K562 (cell line): ENCODE measurements at regions not wholly inside any gene's neighbourhood (a gene's known extent, or its start where the extent isn't known, plus 50 kb on each side); places are given as distances from the start of the nearest gene placed in this dataset.

Source experiments
- ATAC-seq: fragments of 200-7000 bp; cut with Tn5 transposase; 3 replicates; pipeline ENCODE4 v1.9.1; 2020; ENCODE audit warnings: moderate library complexity
- BruUV-seq: library from RNA; stranded (reverse); fragments of 400-500 nt; replicated peaks from 2 replicates; lab custom pipeline; 2021; lab: Mats Ljungman, UMichigan
- CTCF ChIA-PET: fragments of 300-600 bp; formaldehyde crosslinking; extraction: SDS; loops from one replicate; lab custom pipeline; 2021; ENCODE audit warnings: low intra/inter-chr PET ratio; lab: Yijun Ruan, JAX
- POLR2A ChIA-PET: fragments of 300-600, 350-650 bp; sonication (Branson Sonifier 250); formaldehyde crosslinking; extraction: SDS; loops from one replicate; lab custom pipeline; 2021; ENCODE audit warnings: antibody characterized with exemption, inconsistent platforms; lab: Yijun Ruan, JAX
- DNase-seq, 4 experiments: peaks; one replicate each; pipeline versions ENCODE4 v3.0.0 to v3.0.0-alpha.2; 2011 to 2018; ENCODE audit warnings: low spot score in 3 of 4, mixed read lengths in 3 of 4; ENCODE audit errors: extremely low read depth in 1 of 4
- FAIRE-seq: peaks from 2 replicates; lab custom pipeline; 2011; peaks lifted over from hg19 to GRCh38; lab: Jason Lieb, UNC
- H2AFZ ChIP-seq: 2 replicates; pipeline ENCODE4 v1.6.0; 2011; ENCODE audit warnings: low read depth, low read length, control low read depth, inconsistent platforms
- H3K27ac ChIP-seq: fragments of 200-600 bp; 3 replicates; pipeline ENCODE4 v1.8.0; 2011; ENCODE audit warnings: low read depth, mild to moderate bottlenecking, control low read depth, inconsistent platforms, low read length, moderate library complexity, mixed read lengths; ENCODE audit errors: extremely low read depth
- H3K27me3 ChIP-seq, 2 experiments: fragments of 300-600 bp in 1 of 2; 2 replicates in 1 of 2; 3 replicates in 1 of 2; pipeline versions ENCODE4 v1.6.0 to v1.8.0; 2011; ENCODE audit warnings: inconsistent platforms in 2 of 2, low read length in 2 of 2, mild to moderate bottlenecking in 1 of 2, mixed read lengths in 1 of 2, moderate library complexity in 1 of 2; ENCODE audit not compliant: control insufficient read depth in 2 of 2, insufficient read depth in 2 of 2
- H3K36me3 ChIP-seq: fragments of 300-600 bp; 3 replicates; pipeline ENCODE4 v1.8.0; 2011; ENCODE audit warnings: mild to moderate bottlenecking, low read length, inconsistent platforms; ENCODE audit not compliant: control insufficient read depth, insufficient read depth
- H3K4me1 ChIP-seq, 2 experiments: fragments of 200-600 bp in 1 of 2; replicated peaks in 1 of 2; 2 replicates in 1 of 2; 3 replicates in 1 of 2; pipeline versions ENCODE4 v1.5.1 to v1.8.0; 2011; ENCODE audit warnings: inconsistent platforms in 2 of 2, low read length in 2 of 2, mild to moderate bottlenecking in 1 of 2, mixed read lengths in 1 of 2, moderate library complexity in 1 of 2; ENCODE audit not compliant: control insufficient read depth in 2 of 2, insufficient read depth in 2 of 2
- H3K4me2 ChIP-seq: 2 replicates; pipeline ENCODE4 v1.6.1; 2011; ENCODE audit warnings: low read length, control low read depth, inconsistent platforms, mixed read lengths; ENCODE audit not compliant: insufficient read depth
- H3K4me3 ChIP-seq: fragments of 200-600 bp; sonication (generic), shearing (Covaris generic); 2 replicates; pipeline ENCODE4 v1.5.1; 2016; ENCODE audit warnings: control low read depth, inconsistent platforms
- H3K79me2 ChIP-seq: fragments of 200-600 bp; 3 replicates; pipeline ENCODE4 v1.8.0; 2011; ENCODE audit warnings: low read length, inconsistent platforms; ENCODE audit not compliant: control insufficient read depth, insufficient read depth
- H3K9ac ChIP-seq, 2 experiments: 2 replicates each; pipeline versions ENCODE4 v1.6.0 to v1.6.1; 2011; ENCODE audit warnings: low read depth in 2 of 2, low read length in 2 of 2, control low read depth in 1 of 2, inconsistent platforms in 1 of 2, mild to moderate bottlenecking in 1 of 2, mixed read lengths in 1 of 2; ENCODE audit not compliant: insufficient read depth in 1 of 2
- H3K9me1 ChIP-seq: one replicate; pipeline ENCODE4 v1.6.0; 2011; ENCODE audit warnings: inconsistent platforms, mild to moderate bottlenecking, low read length, moderate library complexity; ENCODE audit not compliant: control insufficient read depth, insufficient read depth
- H3K9me3 ChIP-seq: replicated peaks from 2 replicates; pipeline ENCODE4 v1.5.1; 2011; ENCODE audit warnings: low read depth, low read length, inconsistent platforms; ENCODE audit not compliant: control insufficient read depth, insufficient read depth
- H4K20me1 ChIP-seq: replicated peaks from 2 replicates; pipeline ENCODE4 v1.6.1; 2011; ENCODE audit warnings: low read length, inconsistent platforms, mixed read lengths; ENCODE audit not compliant: control insufficient read depth, insufficient read depth
- DEAF1 ChIP-seq: fragments of 450-650 bp; formaldehyde crosslinking; IDR thresholded peaks from 2 replicates; pipeline ENCODE4 v1.4.0; 2020; ENCODE audit warnings: mild to moderate bottlenecking, moderate library complexity
- RAD21 ChIP-seq, 2 experiments: fragments of 250-450 bp in 1 of 2; fragments of 450-650 bp in 1 of 2; sonication (Bioruptor Pico) in 1 of 2; formaldehyde crosslinking in 1 of 2; IDR thresholded peaks in 1 of 2; conservative IDR thresholded peaks in 1 of 2; 2 replicates each; pipeline versions ENCODE4 v1.4.0 to v1.8.0; 2020 to 2022; ENCODE audit warnings: mild to moderate bottlenecking in 2 of 2, moderate library complexity in 1 of 2
- ZNF436 ChIP-seq: fragments of 250-450, 450-650 bp; sonication (Bioruptor Pico); formaldehyde crosslinking; IDR thresholded peaks from 2 replicates; pipeline ENCODE4 v1.7.0; 2020; ENCODE audit warnings: mild to moderate bottlenecking
- ZNF696 ChIP-seq: fragments of 250-450 bp; sonication (Bioruptor Pico); conservative IDR thresholded peaks from 2 replicates; pipeline ENCODE4 v1.4.0; 2020; ENCODE audit warnings: mild to moderate bottlenecking, moderate library complexity
- WGBS: fragments of 100-300 bp; shearing (Covaris generic); methylation state at CpG from one replicate; pipeline ENCODE4 v1.1.6; 2016; ENCODE audit warnings: low coverage, mixed read lengths; ENCODE audit not compliant: insufficient coverage; ENCODE audit errors: missing lambda C conversion rate; 5-methylcytosine and 5-hydroxymethylcytosine counted together
- in situ Hi-C: fragments of 300-500 bp; cut with MboI; formaldehyde crosslinking; loops from 4 replicates; pipeline ENCODE4 v1.15.0; 2018; ENCODE audit warnings: inconsistent platforms, mixed read lengths
- intact Hi-C: fragments of 100-400 bp; cut with micrococcal nuclease; formaldehyde crosslinking; loops from 2 replicates; pipeline ENCODE4 v1.14.2; 2022
- TF ChIP-seq, protein P1 (sequence below), 3 experiments: IDR thresholded peaks in 2 of 3; conservative IDR thresholded peaks in 1 of 3; 2 replicates each; pipeline ENCODE4 v1.5.1; 2011 to 2012; ENCODE audit warnings: low read length in 3 of 3, mild to moderate bottlenecking in 3 of 3, control low read depth in 2 of 3, improper control_type of control experiment in 1 of 3, inconsistent platforms in 1 of 3, low read depth in 1 of 3, mixed read lengths in 1 of 3, moderate library complexity in 1 of 3; ENCODE audit not compliant: insufficient read depth in 2 of 3
- TF ChIP-seq, protein P2 (sequence below), 2 experiments: fragments of 450-650 bp; formaldehyde crosslinking in 1 of 2; IDR thresholded peaks; 2 replicates each; pipeline versions ENCODE4 v1.4.0 to v1.6.1; 2014 to 2020; ENCODE audit warnings: mild to moderate bottlenecking in 2 of 2, borderline replicate concordance in 1 of 2, low read depth in 1 of 2

DNA sequence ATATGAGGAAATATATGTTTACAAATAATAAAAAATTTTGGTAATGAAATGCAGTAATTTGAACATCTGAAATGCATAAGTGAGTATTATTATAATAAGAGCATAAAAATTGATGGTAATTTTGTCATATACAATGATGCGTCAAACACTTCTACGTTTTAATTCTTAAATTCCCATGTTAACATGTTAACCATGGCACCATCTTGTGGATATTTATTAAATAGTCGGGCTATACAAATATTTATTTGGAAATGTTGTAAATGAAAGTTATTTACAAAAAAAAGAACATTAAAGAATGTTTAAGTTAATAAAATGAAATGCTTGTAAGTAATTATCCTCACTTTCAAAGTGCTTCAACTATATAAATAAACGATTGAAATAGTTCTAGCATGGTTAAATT is 57.2 kb upstream of the C1orf185 start:
- in situ Hi-C loops (no loop called here), intact Hi-C loops (loop anchor here (1.0 to 5.0 kb wide), 4 partner anchors 68 to 270 kb away; no protein-coding TSS in a partner anchor)
- no peaks in the 10 kb centered on the region for H4K20me1 ChIP-seq
- WGBS: 8% methylated on average over 4 of the region's 4 CpGs
- H3K4me1 ChIP-seq: no peaks in the 10 kb centered on the region
- H3K4me2 ChIP-seq: no peak overlapping the region
- CTCF ChIA-PET: interaction anchor here (0.9 to 2.4 kb wide), 3 partner anchors 116 to 270 kb away, joined by 3 to 16 read pairs (median 10); no protein-coding TSS in a partner anchor
- no peak overlapping the region for H2AFZ ChIP-seq
- H3K9ac ChIP-seq: no peak overlapping the region
- H3K79me2 ChIP-seq: no peaks in the 10 kb centered on the region
- H3K9me3 ChIP-seq: no peaks in the 10 kb centered on the region
- ATAC-seq (peak; percentile 65; the same call in 2 of the 3 replicates), FAIRE-seq (peak; percentile 15), DNase-seq (peak in 2 of 4 experiments; percentile 17 to 21)
- no peaks in the 10 kb centered on the region for H3K36me3 ChIP-seq
- no peaks in the 10 kb centered on the region for H3K27me3 ChIP-seq
- no peaks in the 10 kb centered on the region for H3K9me1 ChIP-seq
- no TSS peak for BruUV-seq
- POLR2A ChIA-PET: interaction anchor here (0.6 to 0.7 kb wide), 2 partner anchors 75 to 145 kb away, joined by 3 to 4 read pairs; partner anchors contain the start of gene CDKN2C
- H3K27ac ChIP-seq: no peak overlapping the region
- no peak overlapping the region for H3K4me3 ChIP-seq
- peak; percentile 60 for TF ChIP-seq DEAF1
- TF ChIP-seq ZNF436 (CRISPR knock-in tag): no peak
- peak; percentile 71 to 76 for TF ChIP-seq RAD21 (CRISPR knock-in tag; conservative IDR thresholded peaks at IDR 0.05 in 1 of 2, IDR thresholded peaks at IDR 0.05 in 1 of 2)
- TF ChIP-seq, protein P1, sequence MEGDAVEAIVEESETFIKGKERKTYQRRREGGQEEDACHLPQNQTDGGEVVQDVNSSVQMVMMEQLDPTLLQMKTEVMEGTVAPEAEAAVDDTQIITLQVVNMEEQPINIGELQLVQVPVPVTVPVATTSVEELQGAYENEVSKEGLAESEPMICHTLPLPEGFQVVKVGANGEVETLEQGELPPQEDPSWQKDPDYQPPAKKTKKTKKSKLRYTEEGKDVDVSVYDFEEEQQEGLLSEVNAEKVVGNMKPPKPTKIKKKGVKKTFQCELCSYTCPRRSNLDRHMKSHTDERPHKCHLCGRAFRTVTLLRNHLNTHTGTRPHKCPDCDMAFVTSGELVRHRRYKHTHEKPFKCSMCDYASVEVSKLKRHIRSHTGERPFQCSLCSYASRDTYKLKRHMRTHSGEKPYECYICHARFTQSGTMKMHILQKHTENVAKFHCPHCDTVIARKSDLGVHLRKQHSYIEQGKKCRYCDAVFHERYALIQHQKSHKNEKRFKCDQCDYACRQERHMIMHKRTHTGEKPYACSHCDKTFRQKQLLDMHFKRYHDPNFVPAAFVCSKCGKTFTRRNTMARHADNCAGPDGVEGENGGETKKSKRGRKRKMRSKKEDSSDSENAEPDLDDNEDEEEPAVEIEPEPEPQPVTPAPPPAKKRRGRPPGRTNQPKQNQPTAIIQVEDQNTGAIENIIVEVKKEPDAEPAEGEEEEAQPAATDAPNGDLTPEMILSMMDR (IDR thresholded peaks at IDR 0.05 in 2 of 3, conservative IDR thresholded peaks at IDR 0.05 in 1 of 3; ENCODE audit: insufficient read depth in 2 of 3, low read depth in 1 of 3, low read length in 3 of 3): peak; percentile 10 to 76 (median 26); a peak in 3 of 6 replicates
- no peak for TF ChIP-seq ZNF696 (CRISPR knock-in tag)
- TF ChIP-seq, protein P2, sequence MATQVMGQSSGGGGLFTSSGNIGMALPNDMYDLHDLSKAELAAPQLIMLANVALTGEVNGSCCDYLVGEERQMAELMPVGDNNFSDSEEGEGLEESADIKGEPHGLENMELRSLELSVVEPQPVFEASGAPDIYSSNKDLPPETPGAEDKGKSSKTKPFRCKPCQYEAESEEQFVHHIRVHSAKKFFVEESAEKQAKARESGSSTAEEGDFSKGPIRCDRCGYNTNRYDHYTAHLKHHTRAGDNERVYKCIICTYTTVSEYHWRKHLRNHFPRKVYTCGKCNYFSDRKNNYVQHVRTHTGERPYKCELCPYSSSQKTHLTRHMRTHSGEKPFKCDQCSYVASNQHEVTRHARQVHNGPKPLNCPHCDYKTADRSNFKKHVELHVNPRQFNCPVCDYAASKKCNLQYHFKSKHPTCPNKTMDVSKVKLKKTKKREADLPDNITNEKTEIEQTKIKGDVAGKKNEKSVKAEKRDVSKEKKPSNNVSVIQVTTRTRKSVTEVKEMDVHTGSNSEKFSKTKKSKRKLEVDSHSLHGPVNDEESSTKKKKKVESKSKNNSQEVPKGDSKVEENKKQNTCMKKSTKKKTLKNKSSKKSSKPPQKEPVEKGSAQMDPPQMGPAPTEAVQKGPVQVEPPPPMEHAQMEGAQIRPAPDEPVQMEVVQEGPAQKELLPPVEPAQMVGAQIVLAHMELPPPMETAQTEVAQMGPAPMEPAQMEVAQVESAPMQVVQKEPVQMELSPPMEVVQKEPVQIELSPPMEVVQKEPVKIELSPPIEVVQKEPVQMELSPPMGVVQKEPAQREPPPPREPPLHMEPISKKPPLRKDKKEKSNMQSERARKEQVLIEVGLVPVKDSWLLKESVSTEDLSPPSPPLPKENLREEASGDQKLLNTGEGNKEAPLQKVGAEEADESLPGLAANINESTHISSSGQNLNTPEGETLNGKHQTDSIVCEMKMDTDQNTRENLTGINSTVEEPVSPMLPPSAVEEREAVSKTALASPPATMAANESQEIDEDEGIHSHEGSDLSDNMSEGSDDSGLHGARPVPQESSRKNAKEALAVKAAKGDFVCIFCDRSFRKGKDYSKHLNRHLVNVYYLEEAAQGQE (IDR thresholded peaks at IDR 0.05; ENCODE audit: borderline replicate concordance): peak; percentile 75; the same call in 1 of the 2 replicates
- TF ChIP-seq, protein P2 (CRISPR knock-in tag; IDR thresholded peaks at IDR 0.05; ENCODE audit: low read depth): no peak
